HepG2 (cell line): ENCODE measurements at regions not wholly inside any gene's neighbourhood (a gene's known extent, or its start where the extent isn't known, plus 50 kb on each side); places are given as distances from the start of the nearest gene placed in this dataset.

ENCODE experiments used
- ATAC-seq: fragments of 200-7000 bp; cut with Tn5 transposase; 3 replicates; pipeline ENCODE4 v1.9.1; 2020; ENCODE audit warnings: mild to moderate bottlenecking, moderate library complexity
- BruUV-seq: library from RNA; stranded (reverse); fragments of 400-500 nt; replicated peaks from 2 replicates; lab custom pipeline; 2021; lab: Mats Ljungman, UMichigan
- CTCF ChIA-PET: fragments of 300-600 bp; formaldehyde crosslinking; extraction: SDS; loops from one replicate; lab custom pipeline; 2021; ENCODE audit warnings: low total read pairs, inconsistent platforms, low intra/inter-chr PET ratio; lab: Yijun Ruan, JAX
- POLR2A ChIA-PET: fragments of 350-600 bp; sonication (Branson Sonifier 250); formaldehyde crosslinking; loops from one replicate; lab custom pipeline; 2020; ENCODE audit warnings: antibody characterized with exemption, inconsistent platforms; lab: Yijun Ruan, JAX
- DNase-seq: peaks from one replicate; pipeline ENCODE4 v3.0.0-alpha.2; 2015; ENCODE audit warnings: low spot score
- FAIRE-seq: peaks from 3 replicates; lab custom pipeline; 2011; peaks lifted over from hg19 to GRCh38; lab: Jason Lieb, UNC
- H2AFZ ChIP-seq: one replicate; pipeline ENCODE4 v1.6.1; 2011; ENCODE audit warnings: low read length, inconsistent platforms
- H3K27ac ChIP-seq: fragments of 300-600 bp; 3 replicates; pipeline ENCODE4 v1.8.0; 2011; ENCODE audit warnings: mixed run types, mild to moderate bottlenecking, mixed read lengths, low read length, inconsistent platforms; ENCODE audit not compliant: insufficient read depth; ENCODE audit errors: extremely low read length
- H3K27me3 ChIP-seq, 2 experiments: fragments of 200-600 bp in 1 of 2; 2 replicates in 1 of 2; 3 replicates in 1 of 2; pipeline versions ENCODE4 v1.6.0 to v1.8.0; 2011; ENCODE audit warnings: low read length in 2 of 2, mild to moderate bottlenecking in 2 of 2, moderate library complexity in 2 of 2, inconsistent platforms in 1 of 2; ENCODE audit not compliant: insufficient read depth in 2 of 2, control insufficient read depth in 1 of 2
- H3K36me3 ChIP-seq, 2 experiments: fragments of 200-600 bp in 1 of 2; replicated peaks in 1 of 2; 2 replicates in 1 of 2; 3 replicates in 1 of 2; pipeline versions ENCODE4 v1.5.1 to v1.8.0; 2011; ENCODE audit warnings: low read length in 2 of 2, inconsistent platforms in 1 of 2; ENCODE audit not compliant: insufficient read depth in 2 of 2, control insufficient read depth in 1 of 2
- H3K4me1 ChIP-seq: 2 replicates; pipeline ENCODE4 v1.5.1; 2012; ENCODE audit warnings: low read length, inconsistent platforms; ENCODE audit not compliant: insufficient read depth
- H3K4me2 ChIP-seq: 2 replicates; pipeline ENCODE4 v1.6.0; 2011; ENCODE audit warnings: low read depth, low read length, inconsistent platforms
- H3K4me3 ChIP-seq, 3 experiments: fragments of 200-600 bp in 1 of 3; sonication (generic), shearing (Covaris generic) in 1 of 3; replicated peaks in 1 of 3; 2 replicates each; pipeline ENCODE4 v1.5.1; 2011 to 2016; ENCODE audit warnings: low read length in 3 of 3, inconsistent platforms in 2 of 3, low read depth in 2 of 3, mild to moderate bottlenecking in 2 of 3, control low read depth in 1 of 3, mixed read lengths in 1 of 3; ENCODE audit not compliant: insufficient read depth in 1 of 3
- H3K79me2 ChIP-seq: one replicate; pipeline ENCODE4 v1.6.1; 2011; ENCODE audit warnings: low read length, inconsistent platforms; ENCODE audit not compliant: insufficient read depth
- H3K9ac ChIP-seq: 2 replicates; pipeline ENCODE4 v1.6.0; 2011; ENCODE audit warnings: mild to moderate bottlenecking, low read depth, low read length, inconsistent platforms; ENCODE audit not compliant: insufficient read depth
- H3K9me3 ChIP-seq: 2 replicates; pipeline ENCODE4 v1.5.1; 2012; ENCODE audit warnings: mild to moderate bottlenecking, low read length
- H4K20me1 ChIP-seq: 2 replicates; pipeline ENCODE4 v1.6.0; 2011; ENCODE audit warnings: inconsistent platforms, mild to moderate bottlenecking, low read length, moderate library complexity; ENCODE audit not compliant: insufficient read depth
- ATF1 ChIP-seq: IDR thresholded peaks from 2 replicates; pipeline ENCODE4 v1.6.1; 2016; ENCODE audit warnings: mild to moderate bottlenecking, control low read depth
- HDAC2 ChIP-seq: sonication (generic); formaldehyde crosslinking; IDR thresholded peaks from 2 replicates; pipeline ENCODE4 v1.4.0; 2020; ENCODE audit warnings: missing genetic modification reagents
- KAT2B ChIP-seq: fragments of 150-350 bp; IDR thresholded peaks from 2 replicates; pipeline ENCODE4 v1.6.1; 2014; ENCODE audit warnings: low read depth, low read length, borderline replicate concordance
- MAFK ChIP-seq, 2 experiments: IDR thresholded peaks in 1 of 2; conservative IDR thresholded peaks in 1 of 2; 2 replicates each; pipeline ENCODE4 v1.6.1; 2011; ENCODE audit warnings: improper control_type of control experiment in 2 of 2, low read length in 2 of 2
- NFIB ChIP-seq: sonication (generic); formaldehyde crosslinking; IDR thresholded peaks from 2 replicates; pipeline ENCODE4 v1.9.0; 2021; ENCODE audit warnings: missing genetic modification reagents, mild to moderate bottlenecking, borderline replicate concordance
- NR1H2 ChIP-seq: sonication (generic); formaldehyde crosslinking; IDR thresholded peaks from 2 replicates; pipeline ENCODE4 v1.8.1; 2022; ENCODE audit warnings: low read depth, missing genetic modification reagents, borderline replicate concordance
- POLR2AphosphoS5 ChIP-seq: IDR thresholded peaks from 2 replicates; pipeline ENCODE4 v1.6.1; 2012; ENCODE audit warnings: low read depth, low read length
- RERE ChIP-seq: IDR thresholded peaks from 2 replicates; pipeline ENCODE4 v1.6.1; 2016; ENCODE audit warnings: low read depth, missing genetic modification reagents, missing compliant biosample characterization
- SETDB1 ChIP-seq: sonication (generic); formaldehyde crosslinking; IDR thresholded peaks from 2 replicates; pipeline ENCODE4 v1.5.1; 2020; ENCODE audit warnings: missing genetic modification reagents, mild to moderate bottlenecking, borderline replicate concordance
- WGBS: methylation state at CpG from one replicate; pipeline ENCODE4 v1.1.6; 2017; ENCODE audit warnings: low lambda C conversion rate; 5-methylcytosine and 5-hydroxymethylcytosine counted together
- in situ Hi-C: cut with HindIII; loops from 2 replicates; pipeline ENCODE4 v1.10.0; 2017; ENCODE audit warnings: low pct_unique_long_range_greater_than_20kb; ENCODE audit not compliant: extremely low pct_ligation_motif_present
- intact Hi-C: fragments of 100-400 bp; cut with micrococcal nuclease; formaldehyde crosslinking; loops from one replicate; pipeline ENCODE4 v1.10.0; 2022; ENCODE audit not compliant: unreplicated experiment
- TF ChIP-seq, protein P1 (sequence below): sonication (generic); formaldehyde crosslinking; IDR thresholded peaks from 2 replicates; pipeline ENCODE4 v1.5.0; 2020; ENCODE audit warnings: mild to moderate bottlenecking, missing genetic modification reagents

DNA sequence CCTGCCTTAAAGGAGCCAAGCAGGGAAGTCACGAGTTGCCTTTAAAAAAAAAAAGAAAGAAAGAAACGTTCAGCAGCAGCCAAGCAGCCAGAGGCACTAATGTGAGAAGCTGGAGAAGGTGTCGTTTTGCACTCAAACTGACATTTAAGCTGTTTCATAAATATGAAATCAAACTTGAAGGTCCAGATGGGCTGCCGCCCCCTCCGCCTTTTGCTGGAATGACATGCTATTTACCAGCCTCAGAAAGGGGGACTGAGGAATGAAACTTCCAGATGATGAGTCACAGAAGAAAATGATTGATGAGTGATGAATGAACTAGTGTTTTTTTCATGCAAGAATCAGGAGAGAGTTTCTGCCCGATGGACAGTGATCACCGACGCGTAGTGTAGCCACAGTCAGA, 396.8 kb downstream of the IGSF11 start:
- Histone ChIP-seq H3K27ac (no peak overlapping the region), H3K9ac (no peak overlapping the region), H4K20me1 (no peaks in the 10 kb centered on the region), H3K79me2 (no peaks in the 10 kb centered on the region), H3K4me1 (no peaks in the 10 kb centered on the region), H2AFZ (no peak overlapping the region), H3K9me3 (no peaks in the 10 kb centered on the region), H3K36me3 (no peaks in the 10 kb centered on the region), H3K27me3 (no peaks in the 10 kb centered on the region; a peak in 1 of 5 replicates), H3K4me3 (no peak overlapping the region), H3K4me2 (no peak overlapping the region)
- BruUV-seq = no TSS peak
- no peak for ATAC-seq
- TF ChIP-seq NFIB (CRISPR knock-in tag) = no peak
- no peak for TF ChIP-seq SETDB1 (CRISPR knock-in tag)
- no peak for TF ChIP-seq MAFK (conservative IDR thresholded peaks at IDR 0.05 in 1 of 2, IDR thresholded peaks at IDR 0.05 in 1 of 2; ENCODE audit: low read length in 2 of 2)
- TF ChIP-seq KAT2B = no peak
- no peak for TF ChIP-seq NR1H2
- TF ChIP-seq POLR2AphosphoS5 = no peak
- no peak for TF ChIP-seq RERE (CRISPR knock-in tag)
- TF ChIP-seq, protein P1, sequence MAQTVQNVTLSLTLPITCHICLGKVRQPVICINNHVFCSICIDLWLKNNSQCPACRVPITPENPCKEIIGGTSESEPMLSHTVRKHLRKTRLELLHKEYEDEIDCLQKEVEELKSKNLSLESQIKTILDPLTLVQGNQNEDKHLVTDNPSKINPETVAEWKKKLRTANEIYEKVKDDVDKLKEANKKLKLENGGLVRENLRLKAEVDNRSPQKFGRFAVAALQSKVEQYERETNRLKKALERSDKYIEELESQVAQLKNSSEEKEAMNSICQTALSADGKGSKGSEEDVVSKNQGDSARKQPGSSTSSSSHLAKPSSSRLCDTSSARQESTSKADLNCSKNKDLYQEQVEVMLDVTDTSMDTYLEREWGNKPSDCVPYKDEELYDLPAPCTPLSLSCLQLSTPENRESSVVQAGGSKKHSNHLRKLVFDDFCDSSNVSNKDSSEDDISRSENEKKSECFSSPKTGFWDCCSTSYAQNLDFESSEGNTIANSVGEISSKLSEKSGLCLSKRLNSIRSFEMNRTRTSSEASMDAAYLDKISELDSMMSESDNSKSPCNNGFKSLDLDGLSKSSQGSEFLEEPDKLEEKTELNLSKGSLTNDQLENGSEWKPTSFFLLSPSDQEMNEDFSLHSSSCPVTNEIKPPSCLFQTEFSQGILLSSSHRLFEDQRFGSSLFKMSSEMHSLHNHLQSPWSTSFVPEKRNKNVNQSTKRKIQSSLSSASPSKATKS (CRISPR knock-in tag) = no peak
- no peak for TF ChIP-seq HDAC2 (CRISPR knock-in tag)
- no peak for TF ChIP-seq ATF1 (CRISPR knock-in tag)
- ChIA-PET POLR2A (no interaction called here), CTCF (no interaction called here)
- no peak for FAIRE-seq
- no peak for DNase-seq
- 55% methylated on average over 9 of the region's 9 CpGs for WGBS
- in situ Hi-C loops = loop anchor here (25.0 kb wide), 1 partner anchor 651 kb away; no protein-coding TSS in a partner anchor
- intact Hi-C loops = no loop called here
